ENCODE measurements at regions not wholly inside any gene's neighbourhood (a gene's known extent, or its start where the extent isn't known, plus 50 kb on each side); places are given as distances from the start of the nearest gene placed in this dataset.

DNA sequence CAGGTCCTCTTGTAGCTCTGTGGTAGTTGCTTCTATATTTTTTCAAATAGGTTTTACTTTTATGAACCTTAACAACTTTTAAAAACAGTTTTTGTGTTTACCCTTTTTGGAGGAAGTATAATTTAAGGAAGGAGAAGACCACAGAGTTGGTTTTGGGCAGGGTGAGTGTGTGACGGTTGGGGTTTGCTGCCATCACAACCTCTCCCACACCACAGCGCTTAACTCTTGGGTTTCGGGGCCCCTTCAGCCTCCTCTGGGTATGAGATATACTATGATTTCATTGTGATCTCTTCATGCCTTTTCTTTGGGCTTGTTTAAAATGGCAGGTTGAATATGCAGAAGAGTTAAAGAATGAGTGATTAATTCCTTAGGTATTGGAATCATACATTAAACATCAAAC is 228.7 kb upstream of the CRY1 start:
- Mint-ChIP-seq H3K4me3 (peak overlapping the region; percentile 92 to 97 (median 94)), H3K9me3 (peaks cover 0 to 4% (median 0%) of the 10 kb centered on the region in 8 donors), H3K4me1 (peaks cover 28 to 72% (median 50%) of the 10 kb centered on the region in 4 donors), H3K36me3 (peaks cover 0 to 21% of the 10 kb centered on the region in 2 donors), H3K27ac (peak overlapping the region; percentile 94 to 99 (median 98)), H3K27me3 (peaks cover 0 to 5% of the 10 kb centered on the region in 2 donors)
- Histone ChIP-seq H3K36me3 (ENCODE audit: insufficient read depth, low read length) (no peaks in the 10 kb centered on the region), H3K27ac (ENCODE audit: low read depth, low read length) (peak overlapping the region; percentile 63), H3K27me3 (ENCODE audit: insufficient read depth, low read length) (no peaks in the 10 kb centered on the region), H3K9me3 (ENCODE audit: control insufficient read depth in 1 of 2, low read length in 2 of 2) (no peaks in the 10 kb centered on the region), H3K4me3 (ENCODE audit: low read length in 2 of 2) (peak overlapping the region; percentile 84 to 92), H3K4me1 (ENCODE audit: insufficient read depth, low read length) (peaks cover 36% of the 10 kb centered on the region)
- POLR2A ChIA-PET (ENCODE audit: partially characterized antibody) = interaction anchor here (0.7 to 5.5 kb wide), 7 partner anchors 10 to 73 kb away, joined by 3 to 150 read pairs (median 17); no protein-coding TSS in a partner anchor
- DNase-seq = peak; percentile 50 to 64 (median 59)
- intact Hi-C loops (cut with micrococcal nuclease) = no loop called here
- CTCF ChIA-PET (ENCODE audit: partially characterized antibody) = interaction anchor here (0.9 to 6.8 kb wide), 2 partner anchors 48 to 80 kb away, joined by 3 to 60 read pairs; no protein-coding TSS in a partner anchor

- Histone ChIP-seq H3K36me3 (ENCODE audit: insufficient read depth, low read length) (no peaks in the 10 kb centered on the region), H3K27me3 (ENCODE audit: insufficient read depth, low read length) (no peaks in the 10 kb centered on the region), H3K27ac (ENCODE audit: low read depth, low read length) (no peak overlapping the region), H3K4me1 (ENCODE audit: insufficient read depth, low read length) (peaks cover 42% of the 10 kb centered on the region), H3K4me3 (ENCODE audit: low read length in 2 of 2) (no peak overlapping the region), H3K9me3 (ENCODE audit: control insufficient read depth in 1 of 2, low read length in 2 of 2) (no peaks in the 10 kb centered on the region)
- POLR2A ChIA-PET (ENCODE audit: partially characterized antibody) = no interaction called here
- Mint-ChIP-seq H3K4me1 (peaks cover 35 to 93% (median 66%) of the 10 kb centered on the region in 4 donors), H3K9me3 (peaks cover 0 to 4% (median 0%) of the 10 kb centered on the region in 8 donors), H3K36me3 (peaks cover 0 to 17% of the 10 kb centered on the region in 2 donors), H3K4me3 (no peak overlapping the region), H3K27ac (peak overlapping the region in 2 of 7 donors; percentile 20 to 52), H3K27me3 (peaks cover 0 to 5% of the 10 kb centered on the region in 2 donors)
- no peak for DNase-seq
- intact Hi-C loops (cut with micrococcal nuclease) = no loop called here
- CTCF ChIA-PET (ENCODE audit: partially characterized antibody) = interaction anchor here (1.0 to 4.0 kb wide), 6 partner anchors 8 to 193 kb away, joined by 3 to 22 read pairs (median 3); no protein-coding TSS in a partner anchor
Observed at GRCh38 chr12:107325075-107325608, 231.8 kb upstream of the CRY1 start.

DNA sequence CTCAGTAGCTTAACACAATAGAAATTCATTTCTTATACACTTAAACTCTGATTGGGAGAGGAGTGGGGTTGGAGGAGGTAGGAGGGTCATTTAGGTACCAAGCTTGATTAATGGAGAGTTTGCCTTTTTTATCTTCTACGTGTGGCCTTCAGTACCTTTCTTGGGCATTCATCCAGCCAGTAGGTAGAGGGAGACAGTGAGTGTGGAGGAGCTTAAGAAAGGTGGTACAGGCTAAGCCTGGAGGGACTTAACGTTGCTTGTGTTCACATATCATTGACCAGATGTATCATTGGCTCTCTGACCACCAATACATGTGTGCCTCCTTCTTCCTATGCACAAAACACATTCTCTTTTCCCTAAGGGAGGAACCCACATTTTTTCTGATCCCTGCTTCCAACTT is 232.9 kb upstream of the CRY1 start:
- H3K9me3 Mint-ChIP-seq = peaks cover 0 to 1% (median 0%) of the 10 kb centered on the region in 8 donors
- H3K4me1 Mint-ChIP-seq = peaks cover 34 to 93% (median 69%) of the 10 kb centered on the region in 4 donors
- ChIA-PET CTCF (ENCODE audit: partially characterized antibody) (interaction anchor here (0.7 to 4.0 kb wide), 6 partner anchors 9 to 194 kb away, joined by 3 to 22 read pairs (median 3); no protein-coding TSS in a partner anchor), POLR2A (ENCODE audit: partially characterized antibody) (no interaction called here)
- no peaks in the 10 kb centered on the region for H3K36me3 ChIP-seq (ENCODE audit: insufficient read depth, low read length)
- no peak overlapping the region for H3K4me3 ChIP-seq (ENCODE audit: low read length in 2 of 2)
- peaks cover 44% of the 10 kb centered on the region for H3K4me1 ChIP-seq (ENCODE audit: insufficient read depth, low read length)
- peak overlapping the region in 3 of 7 donors; percentile 4 to 84 (median 28) for H3K27ac Mint-ChIP-seq
- intact Hi-C loops (cut with micrococcal nuclease) = no loop called here
- H3K27me3 ChIP-seq (ENCODE audit: insufficient read depth, low read length) = no peaks in the 10 kb centered on the region
- H3K36me3 Mint-ChIP-seq = peaks cover 0 to 8% of the 10 kb centered on the region in 2 donors
- H3K27ac ChIP-seq (ENCODE audit: low read depth, low read length) = no peak overlapping the region
- no peaks in the 10 kb centered on the region for H3K9me3 ChIP-seq (ENCODE audit: control insufficient read depth in 1 of 2, low read length in 2 of 2)
- no peak for DNase-seq
- no peaks in the 10 kb centered on the region for H3K27me3 Mint-ChIP-seq
- no peak overlapping the region for H3K4me3 Mint-ChIP-seq

GRCh38 chr12:107327651-107328182 is 234.4 kb upstream of the CRY1 start:
- no peak overlapping the region for H3K27ac ChIP-seq (ENCODE audit: low read depth, low read length)
- H3K36me3 Mint-ChIP-seq = peaks cover 0 to 4% of the 10 kb centered on the region in 2 donors
- H3K4me3 ChIP-seq (ENCODE audit: low read length in 2 of 2) = no peak overlapping the region
- H3K4me3 Mint-ChIP-seq = no peak overlapping the region
- H3K4me1 ChIP-seq (ENCODE audit: insufficient read depth, low read length) = peaks cover 29% of the 10 kb centered on the region
- H3K4me1 Mint-ChIP-seq = peaks cover 24 to 86% (median 62%) of the 10 kb centered on the region in 4 donors
- POLR2A ChIA-PET (ENCODE audit: partially characterized antibody) = interaction anchor here (1.4 kb wide), 1 partner anchor 9 kb away, joined by 8 read pairs; a partner anchor contains a TSS
- H3K9me3 Mint-ChIP-seq = peaks cover 0 to 1% (median 0%) of the 10 kb centered on the region in 8 donors
- H3K27ac Mint-ChIP-seq = peak overlapping the region in 2 of 7 donors; percentile 14 to 29
- H3K9me3 ChIP-seq (ENCODE audit: control insufficient read depth in 1 of 2, low read length in 2 of 2) = no peaks in the 10 kb centered on the region
- CTCF ChIA-PET (ENCODE audit: partially characterized antibody) = interaction anchor here (4.0 kb wide), 1 partner anchor 75 kb away, joined by 22 read pairs; no protein-coding TSS in a partner anchor
- intact Hi-C loops (cut with micrococcal nuclease) = no loop called here
- DNase-seq = no peak
- H3K36me3 ChIP-seq (ENCODE audit: insufficient read depth, low read length) = no peaks in the 10 kb centered on the region
- no peaks in the 10 kb centered on the region for H3K27me3 Mint-ChIP-seq
- H3K27me3 ChIP-seq (ENCODE audit: insufficient read depth, low read length) = no peaks in the 10 kb centered on the region

- H3K36me3 Mint-ChIP-seq = peaks cover 0 to 4% of the 10 kb centered on the region in 2 donors
- no peak overlapping the region for H3K4me3 ChIP-seq (ENCODE audit: low read length in 2 of 2)
- H3K9me3 Mint-ChIP-seq = peaks cover 0 to 3% (median 0%) of the 10 kb centered on the region in 8 donors
- H3K4me1 Mint-ChIP-seq = peaks cover 24 to 86% (median 60%) of the 10 kb centered on the region in 4 donors
- no peak for DNase-seq
- no peak overlapping the region for H3K4me3 Mint-ChIP-seq
- no peaks in the 10 kb centered on the region for H3K27me3 Mint-ChIP-seq
- H3K36me3 ChIP-seq (ENCODE audit: insufficient read depth, low read length) = no peaks in the 10 kb centered on the region
- H3K27ac Mint-ChIP-seq = peak overlapping the region in 2 of 7 donors; percentile 21 to 31
- intact Hi-C loops (cut with micrococcal nuclease) = no loop called here
- peaks cover 21% of the 10 kb centered on the region for H3K4me1 ChIP-seq (ENCODE audit: insufficient read depth, low read length)
- ChIA-PET POLR2A (ENCODE audit: partially characterized antibody) (interaction anchor here (0.7 to 1.4 kb wide), 4 partner anchors 8 to 16 kb away, joined by 3 to 8 read pairs (median 4); a partner anchor contains a TSS), CTCF (ENCODE audit: partially characterized antibody) (interaction anchor here (1.2 to 4.0 kb wide), 3 partner anchors 13 to 279 kb away, joined by 3 to 22 read pairs (median 3); no protein-coding TSS in a partner anchor)
- H3K27ac ChIP-seq (ENCODE audit: low read depth, low read length) = no peak overlapping the region
- no peaks in the 10 kb centered on the region for H3K27me3 ChIP-seq (ENCODE audit: insufficient read depth, low read length)
- no peaks in the 10 kb centered on the region for H3K9me3 ChIP-seq (ENCODE audit: control insufficient read depth in 1 of 2, low read length in 2 of 2)
Observed at GRCh38 chr12:107328442-107329133, 235.2 kb upstream of the CRY1 start.

- CTCF ChIA-PET (ENCODE audit: partially characterized antibody) = interaction anchor here (1.2 kb wide), 2 partner anchors 12 to 277 kb away, joined by 3 read pairs; no protein-coding TSS in a partner anchor
- Histone ChIP-seq H3K4me1 (ENCODE audit: insufficient read depth, low read length) (peaks cover 21% of the 10 kb centered on the region), H3K36me3 (ENCODE audit: insufficient read depth, low read length) (no peaks in the 10 kb centered on the region), H3K27ac (ENCODE audit: low read depth, low read length) (no peak overlapping the region), H3K27me3 (ENCODE audit: insufficient read depth, low read length) (no peaks in the 10 kb centered on the region), H3K9me3 (ENCODE audit: control insufficient read depth in 1 of 2, low read length in 2 of 2) (no peaks in the 10 kb centered on the region), H3K4me3 (ENCODE audit: low read length in 2 of 2) (no peak overlapping the region)
- Mint-ChIP-seq H3K27ac (peak overlapping the region in 5 of 7 donors; percentile 6 to 70 (median 60)), H3K4me1 (peaks cover 30 to 89% (median 66%) of the 10 kb centered on the region in 4 donors), H3K27me3 (no peaks in the 10 kb centered on the region), H3K9me3 (peaks cover 0 to 5% (median 0%) of the 10 kb centered on the region in 8 donors), H3K4me3 (peak overlapping the region in 2 of 8 donors; percentile 9 to 18), H3K36me3 (peaks cover 0 to 4% of the 10 kb centered on the region in 2 donors)
- POLR2A ChIA-PET (ENCODE audit: partially characterized antibody) = interaction anchor here (0.9 kb wide), 1 partner anchor 9 kb away, joined by 4 read pairs; no protein-coding TSS in a partner anchor
- intact Hi-C loops (cut with micrococcal nuclease) = no loop called here
- DNase-seq = no peak
Observed at GRCh38 chr12:107329569-107330324, 236.4 kb upstream of the CRY1 start.
